K562 (cell line): ENCODE measurements at regions not wholly inside any gene's neighbourhood (a gene's known extent, or its start where the extent isn't known, plus 50 kb on each side); places are given as distances from the start of the nearest gene placed in this dataset.

Experiments used
- ATAC-seq: fragments of 200-7000 bp; cut with Tn5 transposase; 3 replicates; pipeline ENCODE4 v1.9.1; 2020; ENCODE audit warnings: moderate library complexity
- BruUV-seq: library from RNA; stranded (reverse); fragments of 400-500 nt; replicated peaks from 2 replicates; lab custom pipeline; 2021; lab: Mats Ljungman, UMichigan
- CTCF ChIA-PET: fragments of 300-600 bp; formaldehyde crosslinking; extraction: SDS; loops from one replicate; lab custom pipeline; 2021; ENCODE audit warnings: low intra/inter-chr PET ratio; lab: Yijun Ruan, JAX
- POLR2A ChIA-PET: fragments of 300-600, 350-650 bp; sonication (Branson Sonifier 250); formaldehyde crosslinking; extraction: SDS; loops from one replicate; lab custom pipeline; 2021; ENCODE audit warnings: antibody characterized with exemption, inconsistent platforms; lab: Yijun Ruan, JAX
- DNase-seq, 4 experiments: peaks; one replicate each; pipeline versions ENCODE4 v3.0.0 to v3.0.0-alpha.2; 2011 to 2018; ENCODE audit warnings: low spot score in 3 of 4, mixed read lengths in 3 of 4; ENCODE audit errors: extremely low read depth in 1 of 4
- FAIRE-seq: peaks from 2 replicates; lab custom pipeline; 2011; peaks lifted over from hg19 to GRCh38; lab: Jason Lieb, UNC
- H2AFZ ChIP-seq: 2 replicates; pipeline ENCODE4 v1.6.0; 2011; ENCODE audit warnings: low read depth, low read length, control low read depth, inconsistent platforms
- H3K27ac ChIP-seq: fragments of 200-600 bp; 3 replicates; pipeline ENCODE4 v1.8.0; 2011; ENCODE audit warnings: low read depth, mild to moderate bottlenecking, control low read depth, inconsistent platforms, low read length, moderate library complexity, mixed read lengths; ENCODE audit errors: extremely low read depth
- H3K27me3 ChIP-seq, 2 experiments: fragments of 300-600 bp in 1 of 2; 2 replicates in 1 of 2; 3 replicates in 1 of 2; pipeline versions ENCODE4 v1.6.0 to v1.8.0; 2011; ENCODE audit warnings: inconsistent platforms in 2 of 2, low read length in 2 of 2, mild to moderate bottlenecking in 1 of 2, mixed read lengths in 1 of 2, moderate library complexity in 1 of 2; ENCODE audit not compliant: control insufficient read depth in 2 of 2, insufficient read depth in 2 of 2
- H3K36me3 ChIP-seq: fragments of 300-600 bp; 3 replicates; pipeline ENCODE4 v1.8.0; 2011; ENCODE audit warnings: mild to moderate bottlenecking, low read length, inconsistent platforms; ENCODE audit not compliant: control insufficient read depth, insufficient read depth
- H3K4me1 ChIP-seq, 2 experiments: fragments of 200-600 bp in 1 of 2; replicated peaks in 1 of 2; 2 replicates in 1 of 2; 3 replicates in 1 of 2; pipeline versions ENCODE4 v1.5.1 to v1.8.0; 2011; ENCODE audit warnings: inconsistent platforms in 2 of 2, low read length in 2 of 2, mild to moderate bottlenecking in 1 of 2, mixed read lengths in 1 of 2, moderate library complexity in 1 of 2; ENCODE audit not compliant: control insufficient read depth in 2 of 2, insufficient read depth in 2 of 2
- H3K4me2 ChIP-seq: 2 replicates; pipeline ENCODE4 v1.6.1; 2011; ENCODE audit warnings: low read length, control low read depth, inconsistent platforms, mixed read lengths; ENCODE audit not compliant: insufficient read depth
- H3K4me3 ChIP-seq: fragments of 200-600 bp; sonication (generic), shearing (Covaris generic); 2 replicates; pipeline ENCODE4 v1.5.1; 2016; ENCODE audit warnings: control low read depth, inconsistent platforms
- H3K79me2 ChIP-seq: fragments of 200-600 bp; 3 replicates; pipeline ENCODE4 v1.8.0; 2011; ENCODE audit warnings: low read length, inconsistent platforms; ENCODE audit not compliant: control insufficient read depth, insufficient read depth
- H3K9ac ChIP-seq, 2 experiments: 2 replicates each; pipeline versions ENCODE4 v1.6.0 to v1.6.1; 2011; ENCODE audit warnings: low read depth in 2 of 2, low read length in 2 of 2, control low read depth in 1 of 2, inconsistent platforms in 1 of 2, mild to moderate bottlenecking in 1 of 2, mixed read lengths in 1 of 2; ENCODE audit not compliant: insufficient read depth in 1 of 2
- H3K9me1 ChIP-seq: one replicate; pipeline ENCODE4 v1.6.0; 2011; ENCODE audit warnings: inconsistent platforms, mild to moderate bottlenecking, low read length, moderate library complexity; ENCODE audit not compliant: control insufficient read depth, insufficient read depth
- H3K9me3 ChIP-seq: replicated peaks from 2 replicates; pipeline ENCODE4 v1.5.1; 2011; ENCODE audit warnings: low read depth, low read length, inconsistent platforms; ENCODE audit not compliant: control insufficient read depth, insufficient read depth
- H4K20me1 ChIP-seq: replicated peaks from 2 replicates; pipeline ENCODE4 v1.6.1; 2011; ENCODE audit warnings: low read length, inconsistent platforms, mixed read lengths; ENCODE audit not compliant: control insufficient read depth, insufficient read depth
- HDGF ChIP-seq: fragments of 450-650 bp; IDR thresholded peaks from 2 replicates; pipeline ENCODE4 v1.6.1; 2016
- RBM14 ChIP-seq: fragments of 200-400 bp; formaldehyde crosslinking; IDR thresholded peaks from 2 replicates; pipeline ENCODE4 v1.6.1; 2018; ENCODE audit warnings: low read depth, mild to moderate bottlenecking, low read length, moderate library complexity, borderline replicate concordance; ENCODE audit not compliant: insufficient read depth
- RBM15 ChIP-seq: fragments of 200-400 bp; formaldehyde crosslinking; IDR thresholded peaks from 2 replicates; pipeline ENCODE4 v1.6.1; 2018; ENCODE audit warnings: mild to moderate bottlenecking, low read length, moderate library complexity; ENCODE audit not compliant: insufficient read depth
- ZFPM2 ChIP-seq: fragments of 250-450 bp; sonication (Bioruptor Pico); IDR thresholded peaks from 2 replicates; pipeline ENCODE4 v1.5.1; 2022; ENCODE audit warnings: mild to moderate bottlenecking
- ZNF41 ChIP-seq: fragments of 250-450 bp; sonication (Bioruptor Pico); conservative IDR thresholded peaks from 2 replicates; pipeline ENCODE4 v1.4.0; 2020; ENCODE audit warnings: mild to moderate bottlenecking
- ZNF75A ChIP-seq: fragments of 450-650 bp; formaldehyde crosslinking; IDR thresholded peaks from 2 replicates; pipeline ENCODE4 v1.4.0; 2020; ENCODE audit warnings: mild to moderate bottlenecking
- WGBS: fragments of 100-300 bp; shearing (Covaris generic); methylation state at CpG from one replicate; pipeline ENCODE4 v1.1.6; 2016; ENCODE audit warnings: low coverage, mixed read lengths; ENCODE audit not compliant: insufficient coverage; ENCODE audit errors: missing lambda C conversion rate; 5-methylcytosine and 5-hydroxymethylcytosine counted together
- in situ Hi-C: fragments of 300-500 bp; cut with MboI; formaldehyde crosslinking; loops from 4 replicates; pipeline ENCODE4 v1.15.0; 2018; ENCODE audit warnings: inconsistent platforms, mixed read lengths
- intact Hi-C: fragments of 100-400 bp; cut with micrococcal nuclease; formaldehyde crosslinking; loops from 2 replicates; pipeline ENCODE4 v1.14.2; 2022
- TF ChIP-seq, protein P1 (sequence below), 2 experiments: fragments of 450-650 bp; IDR thresholded peaks; 2 replicates each; pipeline ENCODE4 v1.6.1; 2018; ENCODE audit warnings: mild to moderate bottlenecking in 2 of 2, low read depth in 1 of 2; ENCODE audit not compliant: partially characterized antibody in 2 of 2
- TF ChIP-seq, protein P2 (sequence below), 3 experiments: fragments of 200-800 bp in 1 of 3; fragments of 250-450 bp in 1 of 3; fragments of 450-650 bp in 1 of 3; sonication (Bioruptor Pico) in 1 of 3; sonication (Bioruptor generic) in 1 of 3; formaldehyde crosslinking in 1 of 3; IDR thresholded peaks; 2 replicates each; pipeline versions ENCODE4 v1.6.1 to v1.8.0; 2016 to 2022; ENCODE audit warnings: mild to moderate bottlenecking in 2 of 3, missing genetic modification characterization in 2 of 3, missing compliant biosample characterization in 1 of 3, moderate library complexity in 1 of 3
- TF ChIP-seq, protein P3 (sequence below): sonication (generic); formaldehyde crosslinking; IDR thresholded peaks from 2 replicates; pipeline ENCODE4 v1.8.0; 2022; ENCODE audit warnings: missing genetic modification reagents, mild to moderate bottlenecking, borderline replicate concordance
- TF ChIP-seq, protein P4 (sequence below): fragments of 450-650 bp; IDR thresholded peaks from 2 replicates; pipeline ENCODE4 v1.6.1; 2016; ENCODE audit warnings: missing biosample characterization, missing genetic modification characterization

DNA sequence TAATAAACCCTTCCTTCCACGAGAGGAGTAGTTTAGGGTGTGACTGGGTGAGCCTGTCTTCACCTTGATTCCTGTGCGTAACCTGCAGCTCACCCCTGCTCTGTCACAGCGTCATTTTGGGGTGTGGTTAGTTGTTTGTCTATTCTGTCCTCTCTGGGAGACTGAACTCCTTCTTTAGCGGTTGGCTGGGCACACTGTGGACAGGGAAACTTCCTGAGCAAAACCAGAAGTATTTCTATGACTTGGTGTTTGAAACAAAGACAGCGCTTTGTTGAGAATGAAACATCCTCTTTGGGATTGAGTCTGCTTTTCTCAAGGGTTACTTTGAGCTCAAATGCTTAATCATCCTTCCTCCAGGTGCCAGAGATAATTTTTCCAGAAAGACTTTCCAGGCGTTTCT lies 270.7 kb downstream of the HRH4 start:
- Histone ChIP-seq H2AFZ (no peak overlapping the region), H3K4me2 (no peak overlapping the region), H3K27me3 (no peaks in the 10 kb centered on the region; a peak in 2 of 5 replicates), H3K9ac (no peak overlapping the region), H3K9me1 (no peaks in the 10 kb centered on the region), H4K20me1 (no peaks in the 10 kb centered on the region), H3K79me2 (no peaks in the 10 kb centered on the region), H3K4me3 (no peak overlapping the region), H3K9me3 (0 out of 2 replicates have a peak, but pooled peaks cover 3% of the 10 kb centered on the region), H3K36me3 (no peaks in the 10 kb centered on the region), H3K27ac (no peak overlapping the region), H3K4me1 (no peaks in the 10 kb centered on the region)
- in situ Hi-C loops (no loop called here), intact Hi-C loops (no loop called here)
- TF ChIP-seq, protein P1, sequence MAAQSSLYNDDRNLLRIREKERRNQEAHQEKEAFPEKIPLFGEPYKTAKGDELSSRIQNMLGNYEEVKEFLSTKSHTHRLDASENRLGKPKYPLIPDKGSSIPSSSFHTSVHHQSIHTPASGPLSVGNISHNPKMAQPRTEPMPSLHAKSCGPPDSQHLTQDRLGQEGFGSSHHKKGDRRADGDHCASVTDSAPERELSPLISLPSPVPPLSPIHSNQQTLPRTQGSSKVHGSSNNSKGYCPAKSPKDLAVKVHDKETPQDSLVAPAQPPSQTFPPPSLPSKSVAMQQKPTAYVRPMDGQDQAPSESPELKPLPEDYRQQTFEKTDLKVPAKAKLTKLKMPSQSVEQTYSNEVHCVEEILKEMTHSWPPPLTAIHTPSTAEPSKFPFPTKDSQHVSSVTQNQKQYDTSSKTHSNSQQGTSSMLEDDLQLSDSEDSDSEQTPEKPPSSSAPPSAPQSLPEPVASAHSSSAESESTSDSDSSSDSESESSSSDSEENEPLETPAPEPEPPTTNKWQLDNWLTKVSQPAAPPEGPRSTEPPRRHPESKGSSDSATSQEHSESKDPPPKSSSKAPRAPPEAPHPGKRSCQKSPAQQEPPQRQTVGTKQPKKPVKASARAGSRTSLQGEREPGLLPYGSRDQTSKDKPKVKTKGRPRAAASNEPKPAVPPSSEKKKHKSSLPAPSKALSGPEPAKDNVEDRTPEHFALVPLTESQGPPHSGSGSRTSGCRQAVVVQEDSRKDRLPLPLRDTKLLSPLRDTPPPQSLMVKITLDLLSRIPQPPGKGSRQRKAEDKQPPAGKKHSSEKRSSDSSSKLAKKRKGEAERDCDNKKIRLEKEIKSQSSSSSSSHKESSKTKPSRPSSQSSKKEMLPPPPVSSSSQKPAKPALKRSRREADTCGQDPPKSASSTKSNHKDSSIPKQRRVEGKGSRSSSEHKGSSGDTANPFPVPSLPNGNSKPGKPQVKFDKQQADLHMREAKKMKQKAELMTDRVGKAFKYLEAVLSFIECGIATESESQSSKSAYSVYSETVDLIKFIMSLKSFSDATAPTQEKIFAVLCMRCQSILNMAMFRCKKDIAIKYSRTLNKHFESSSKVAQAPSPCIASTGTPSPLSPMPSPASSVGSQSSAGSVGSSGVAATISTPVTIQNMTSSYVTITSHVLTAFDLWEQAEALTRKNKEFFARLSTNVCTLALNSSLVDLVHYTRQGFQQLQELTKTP (IDR thresholded peaks at IDR 0.05; ENCODE audit: low read depth in 1 of 2, partially characterized antibody in 2 of 2): no peak
- TF ChIP-seq, protein P2, sequence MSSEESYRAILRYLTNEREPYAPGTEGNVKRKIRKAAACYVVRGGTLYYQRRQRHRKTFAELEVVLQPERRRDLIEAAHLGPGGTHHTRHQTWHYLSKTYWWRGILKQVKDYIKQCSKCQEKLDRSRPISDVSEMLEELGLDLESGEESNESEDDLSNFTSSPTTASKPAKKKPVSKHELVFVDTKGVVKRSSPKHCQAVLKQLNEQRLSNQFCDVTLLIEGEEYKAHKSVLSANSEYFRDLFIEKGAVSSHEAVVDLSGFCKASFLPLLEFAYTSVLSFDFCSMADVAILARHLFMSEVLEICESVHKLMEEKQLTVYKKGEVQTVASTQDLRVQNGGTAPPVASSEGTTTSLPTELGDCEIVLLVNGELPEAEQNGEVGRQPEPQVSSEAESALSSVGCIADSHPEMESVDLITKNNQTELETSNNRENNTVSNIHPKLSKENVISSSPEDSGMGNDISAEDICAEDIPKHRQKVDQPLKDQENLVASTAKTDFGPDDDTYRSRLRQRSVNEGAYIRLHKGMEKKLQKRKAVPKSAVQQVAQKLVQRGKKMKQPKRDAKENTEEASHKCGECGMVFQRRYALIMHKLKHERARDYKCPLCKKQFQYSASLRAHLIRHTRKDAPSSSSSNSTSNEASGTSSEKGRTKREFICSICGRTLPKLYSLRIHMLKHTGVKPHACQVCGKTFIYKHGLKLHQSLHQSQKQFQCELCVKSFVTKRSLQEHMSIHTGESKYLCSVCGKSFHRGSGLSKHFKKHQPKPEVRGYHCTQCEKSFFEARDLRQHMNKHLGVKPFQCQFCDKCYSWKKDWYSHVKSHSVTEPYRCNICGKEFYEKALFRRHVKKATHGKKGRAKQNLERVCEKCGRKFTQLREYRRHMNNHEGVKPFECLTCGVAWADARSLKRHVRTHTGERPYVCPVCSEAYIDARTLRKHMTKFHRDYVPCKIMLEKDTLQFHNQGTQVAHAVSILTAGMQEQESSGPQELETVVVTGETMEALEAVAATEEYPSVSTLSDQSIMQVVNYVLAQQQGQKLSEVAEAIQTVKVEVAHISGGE (CRISPR knock-in tag; IDR thresholded peaks at IDR 0.05): no peak
- no peak for TF ChIP-seq RBM14
- no peak for TF ChIP-seq ZFPM2 (CRISPR knock-in tag)
- TF ChIP-seq, protein P3, sequence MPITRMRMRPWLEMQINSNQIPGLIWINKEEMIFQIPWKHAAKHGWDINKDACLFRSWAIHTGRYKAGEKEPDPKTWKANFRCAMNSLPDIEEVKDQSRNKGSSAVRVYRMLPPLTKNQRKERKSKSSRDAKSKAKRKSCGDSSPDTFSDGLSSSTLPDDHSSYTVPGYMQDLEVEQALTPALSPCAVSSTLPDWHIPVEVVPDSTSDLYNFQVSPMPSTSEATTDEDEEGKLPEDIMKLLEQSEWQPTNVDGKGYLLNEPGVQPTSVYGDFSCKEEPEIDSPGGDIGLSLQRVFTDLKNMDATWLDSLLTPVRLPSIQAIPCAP (CRISPR knock-in tag): no peak
- TF ChIP-seq, protein P4, sequence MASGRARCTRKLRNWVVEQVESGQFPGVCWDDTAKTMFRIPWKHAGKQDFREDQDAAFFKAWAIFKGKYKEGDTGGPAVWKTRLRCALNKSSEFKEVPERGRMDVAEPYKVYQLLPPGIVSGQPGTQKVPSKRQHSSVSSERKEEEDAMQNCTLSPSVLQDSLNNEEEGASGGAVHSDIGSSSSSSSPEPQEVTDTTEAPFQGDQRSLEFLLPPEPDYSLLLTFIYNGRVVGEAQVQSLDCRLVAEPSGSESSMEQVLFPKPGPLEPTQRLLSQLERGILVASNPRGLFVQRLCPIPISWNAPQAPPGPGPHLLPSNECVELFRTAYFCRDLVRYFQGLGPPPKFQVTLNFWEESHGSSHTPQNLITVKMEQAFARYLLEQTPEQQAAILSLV (tag): no peak
- TF ChIP-seq HDGF: no peak
- TF ChIP-seq ZNF41: no peak
- no peak for TF ChIP-seq RBM15
- TF ChIP-seq ZNF75A (CRISPR knock-in tag): no peak
- FAIRE-seq (no peak), DNase-seq (no peak), ATAC-seq (no peak)
- BruUV-seq: no TSS peak
- WGBS: 4% methylated on average over 6 of the region's 6 CpGs
- ChIA-PET POLR2A (no interaction called here), CTCF (no interaction called here)
